ENCODE measurements at regions not wholly inside any gene's neighbourhood (a gene's known extent, or its start where the extent isn't known, plus 50 kb on each side); places are given as distances from the start of the nearest gene placed in this dataset.
"Not testable (repeated sequence)": the region's sequence is repeated elsewhere in the genome, so short reads cannot be mapped to it uniquely, and the experiment has no call there.

DNA sequence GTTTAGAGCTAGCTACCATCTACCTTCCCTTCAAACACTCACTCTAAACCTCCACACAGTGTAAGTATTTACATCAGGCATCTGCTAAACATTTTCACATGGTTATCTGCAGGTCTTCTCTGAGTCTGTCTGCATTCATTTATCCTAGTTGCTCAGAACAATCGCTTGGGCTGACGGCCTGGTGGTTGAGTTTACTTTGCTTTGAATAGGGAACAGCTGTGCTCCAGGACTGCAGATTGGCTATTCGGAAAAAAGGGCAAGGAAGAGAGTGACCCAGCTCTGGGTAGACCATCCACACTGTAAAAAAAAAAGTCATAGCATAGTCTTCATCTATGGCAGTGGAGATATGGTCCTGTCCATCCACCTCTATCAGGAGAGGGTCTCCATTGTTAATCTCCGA is 115.3 kb upstream of the ESR1 start:
- Histone ChIP-seq H3K4me1 (ENCODE audit: insufficient read depth, poor library complexity, severe bottlenecking) (peaks cover 3% of the 10 kb centered on the region), H3K4me3 (ENCODE audit: severe bottlenecking) (no peak overlapping the region), H3K27ac (ENCODE audit: poor library complexity, severe bottlenecking) (no peak overlapping the region), H3K9me3 (ENCODE audit: severe bottlenecking) (no peaks in the 10 kb centered on the region), H3K36me3 (ENCODE audit: low read depth) (no peaks in the 10 kb centered on the region), H3K27me3 (ENCODE audit: insufficient read depth, poor library complexity, severe bottlenecking) (no peaks in the 10 kb centered on the region)
- DNase-seq (ENCODE audit: low spot score) = no peak
- TF ChIP-seq, protein P1, sequence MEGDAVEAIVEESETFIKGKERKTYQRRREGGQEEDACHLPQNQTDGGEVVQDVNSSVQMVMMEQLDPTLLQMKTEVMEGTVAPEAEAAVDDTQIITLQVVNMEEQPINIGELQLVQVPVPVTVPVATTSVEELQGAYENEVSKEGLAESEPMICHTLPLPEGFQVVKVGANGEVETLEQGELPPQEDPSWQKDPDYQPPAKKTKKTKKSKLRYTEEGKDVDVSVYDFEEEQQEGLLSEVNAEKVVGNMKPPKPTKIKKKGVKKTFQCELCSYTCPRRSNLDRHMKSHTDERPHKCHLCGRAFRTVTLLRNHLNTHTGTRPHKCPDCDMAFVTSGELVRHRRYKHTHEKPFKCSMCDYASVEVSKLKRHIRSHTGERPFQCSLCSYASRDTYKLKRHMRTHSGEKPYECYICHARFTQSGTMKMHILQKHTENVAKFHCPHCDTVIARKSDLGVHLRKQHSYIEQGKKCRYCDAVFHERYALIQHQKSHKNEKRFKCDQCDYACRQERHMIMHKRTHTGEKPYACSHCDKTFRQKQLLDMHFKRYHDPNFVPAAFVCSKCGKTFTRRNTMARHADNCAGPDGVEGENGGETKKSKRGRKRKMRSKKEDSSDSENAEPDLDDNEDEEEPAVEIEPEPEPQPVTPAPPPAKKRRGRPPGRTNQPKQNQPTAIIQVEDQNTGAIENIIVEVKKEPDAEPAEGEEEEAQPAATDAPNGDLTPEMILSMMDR (IDR thresholded peaks at IDR 0.05; ENCODE audit: poor library complexity, severe bottlenecking) = no peak
- ATAC-seq (ENCODE audit: low read depth) = no peak

- Histone ChIP-seq H3K27me3 (ENCODE audit: insufficient read depth, poor library complexity, severe bottlenecking) (no peaks in the 10 kb centered on the region), H3K4me3 (ENCODE audit: severe bottlenecking) (no peak overlapping the region), H3K27ac (ENCODE audit: poor library complexity, severe bottlenecking) (no peak overlapping the region), H3K4me1 (ENCODE audit: insufficient read depth, poor library complexity, severe bottlenecking) (peaks cover 3% of the 10 kb centered on the region), H3K9me3 (ENCODE audit: severe bottlenecking) (no peaks in the 10 kb centered on the region), H3K36me3 (ENCODE audit: low read depth) (no peaks in the 10 kb centered on the region)
- ATAC-seq (ENCODE audit: low read depth) (no peak), DNase-seq (ENCODE audit: low spot score) (no peak)
- TF ChIP-seq, protein P1 (IDR thresholded peaks at IDR 0.05; ENCODE audit: poor library complexity, severe bottlenecking) = no peak
Observed at GRCh38 chr6:151693366-151693765, 114.1 kb upstream of the ESR1 start.

GRCh38 chr6:151695156-151695555 is 112.3 kb upstream of the ESR1 start:
- Histone ChIP-seq H3K27ac (ENCODE audit: poor library complexity, severe bottlenecking) (no peak overlapping the region), H3K9me3 (ENCODE audit: severe bottlenecking) (no peaks in the 10 kb centered on the region), H3K4me1 (ENCODE audit: insufficient read depth, poor library complexity, severe bottlenecking) (peaks cover 3% of the 10 kb centered on the region), H3K27me3 (ENCODE audit: insufficient read depth, poor library complexity, severe bottlenecking) (no peaks in the 10 kb centered on the region), H3K36me3 (ENCODE audit: low read depth) (no peaks in the 10 kb centered on the region), H3K4me3 (ENCODE audit: severe bottlenecking) (no peak overlapping the region)
- no peak for DNase-seq (ENCODE audit: low spot score)
- peak; percentile 91 for ATAC-seq (ENCODE audit: low read depth)
- TF ChIP-seq, protein P1 (IDR thresholded peaks at IDR 0.05; ENCODE audit: poor library complexity, severe bottlenecking) = no peak

DNA sequence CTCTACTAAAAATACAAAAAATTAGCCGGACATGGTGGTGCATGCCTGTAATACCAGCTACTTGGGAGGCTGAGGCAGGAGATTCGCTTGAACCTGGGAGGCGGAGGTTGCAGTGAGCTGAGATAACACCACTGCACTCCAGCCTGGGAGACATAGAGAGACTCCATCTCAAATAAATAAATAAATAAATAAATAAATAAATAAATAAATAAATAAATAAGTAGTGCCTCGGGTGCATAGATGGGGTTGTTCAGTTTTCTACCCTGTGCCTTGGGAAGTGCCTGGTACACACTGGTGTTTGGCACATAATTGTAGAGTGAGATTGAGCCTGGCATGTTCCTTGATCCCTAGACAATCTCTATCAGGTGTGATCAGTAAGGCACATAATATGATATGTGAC is 111.2 kb upstream of the ESR1 start:
- not testable (repeated sequence) for H3K36me3 ChIP-seq (ENCODE audit: low read depth); H3K4me1 ChIP-seq (ENCODE audit: insufficient read depth, poor library complexity, severe bottlenecking); ATAC-seq (ENCODE audit: low read depth); H3K27me3 ChIP-seq (ENCODE audit: insufficient read depth, poor library complexity, severe bottlenecking); H3K9me3 ChIP-seq (ENCODE audit: severe bottlenecking); DNase-seq (ENCODE audit: low spot score); H3K27ac ChIP-seq (ENCODE audit: poor library complexity, severe bottlenecking); H3K4me3 ChIP-seq (ENCODE audit: severe bottlenecking)

DNA sequence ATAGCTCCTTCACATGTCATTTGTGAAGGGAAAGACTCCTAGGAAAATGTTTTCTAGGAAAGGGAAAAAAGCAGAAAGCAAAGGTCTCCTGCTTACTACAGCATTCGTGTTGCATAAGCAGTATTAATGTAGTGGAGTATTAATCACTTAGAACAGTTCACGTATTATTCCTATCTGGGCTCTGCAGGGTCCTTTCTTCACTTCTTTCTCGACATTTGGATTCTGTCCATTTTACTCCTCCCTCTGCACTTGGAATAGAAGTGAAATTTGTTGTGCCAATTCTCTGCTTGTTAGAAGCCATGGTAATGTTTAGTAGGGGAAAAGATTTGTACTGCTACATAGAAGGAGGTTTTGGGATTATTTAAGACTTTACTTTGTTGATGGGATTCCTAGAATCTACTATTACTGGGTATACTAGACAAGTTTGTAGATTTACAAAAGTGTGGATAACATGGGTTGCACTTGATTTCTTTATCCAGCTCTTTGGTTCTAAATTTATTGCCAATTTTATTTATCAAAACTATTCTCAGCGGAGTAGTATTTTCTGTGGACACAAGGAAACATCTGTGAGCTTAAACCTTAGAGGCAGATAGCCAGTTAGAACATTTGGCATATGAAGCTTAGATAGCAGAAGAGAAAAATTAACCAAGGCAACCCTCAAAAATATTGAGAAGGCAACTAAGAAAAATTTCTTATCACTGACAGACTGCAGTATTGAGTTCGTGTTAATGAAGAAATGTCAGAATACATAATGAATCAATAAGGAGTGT is 108.4 kb upstream of the ESR1 start:
- DNase-seq (ENCODE audit: low spot score) (no peak), ATAC-seq (ENCODE audit: low read depth) (no peak)
- Histone ChIP-seq H3K9me3 (ENCODE audit: severe bottlenecking) (no peaks in the 10 kb centered on the region), H3K4me3 (ENCODE audit: severe bottlenecking) (no peak overlapping the region), H3K27me3 (ENCODE audit: insufficient read depth, poor library complexity, severe bottlenecking) (no peaks in the 10 kb centered on the region), H3K27ac (ENCODE audit: poor library complexity, severe bottlenecking) (no peak overlapping the region), H3K36me3 (ENCODE audit: low read depth) (no peaks in the 10 kb centered on the region), H3K4me1 (ENCODE audit: insufficient read depth, poor library complexity, severe bottlenecking) (peaks cover 3% of the 10 kb centered on the region)
- TF ChIP-seq, protein P1 (IDR thresholded peaks at IDR 0.05; ENCODE audit: poor library complexity, severe bottlenecking) = no peak

Measured in RWPE2 (cell line).